DND-41 (cell line): ENCODE measurements at regions not wholly inside any gene's neighbourhood (a gene's known extent, or its start where the extent isn't known, plus 50 kb on each side); places are given as distances from the start of the nearest gene placed in this dataset.

ENCODE experiments used
- ATAC-seq: fragments of 200-7000 bp; cut with Tn5 transposase; 3 replicates; pipeline ENCODE4 v1.9.1; 2021; ENCODE audit warnings: low read depth; ENCODE audit not compliant: insufficient read depth
- DNase-seq: peaks from one replicate; pipeline ENCODE4 v3.0.0-alpha.2; 2020
- H2AFZ ChIP-seq: 2 replicates; pipeline ENCODE4 v1.6.0; 2012; ENCODE audit warnings: low read depth, low read length
- H3K27ac ChIP-seq: 2 replicates; pipeline ENCODE4 v1.5.1; 2012; ENCODE audit warnings: low read length, inconsistent platforms
- H3K27me3 ChIP-seq: fragments of 200-600 bp; sonication (generic); 2 replicates; pipeline ENCODE4 v1.6.0; 2012; ENCODE audit warnings: low read length, mild to moderate bottlenecking, inconsistent platforms; ENCODE audit not compliant: insufficient read depth, poor library complexity
- H3K36me3 ChIP-seq: 2 replicates; pipeline ENCODE4 v1.5.1; 2012; ENCODE audit warnings: low read length, inconsistent platforms; ENCODE audit not compliant: insufficient read depth
- H3K4me1 ChIP-seq: 2 replicates; pipeline ENCODE4 v1.5.1; 2012; ENCODE audit warnings: mild to moderate bottlenecking, low read length; ENCODE audit not compliant: insufficient read depth
- H3K4me2 ChIP-seq: 2 replicates; pipeline ENCODE4 v1.6.0; 2012; ENCODE audit warnings: mild to moderate bottlenecking, moderate library complexity, low read length, inconsistent platforms; ENCODE audit not compliant: insufficient read depth
- H3K4me3 ChIP-seq, 2 experiments: fragments of 200-600 bp in 1 of 2; shearing (Covaris generic) in 1 of 2; 2 replicates each; pipeline ENCODE4 v1.5.1; 2012 to 2016; ENCODE audit warnings: inconsistent platforms in 2 of 2, low read length in 2 of 2, mild to moderate bottlenecking in 2 of 2, low read depth in 1 of 2, moderate library complexity in 1 of 2
- H3K79me2 ChIP-seq: 2 replicates; pipeline ENCODE4 v1.6.0; 2012; ENCODE audit warnings: low read length, inconsistent platforms; ENCODE audit not compliant: insufficient read depth
- H3K9ac ChIP-seq: 2 replicates; pipeline ENCODE4 v1.6.0; 2012; ENCODE audit warnings: low read depth, mild to moderate bottlenecking, inconsistent platforms, low read length, moderate library complexity
- H3K9me3 ChIP-seq: 2 replicates; pipeline ENCODE4 v1.5.1; 2012; ENCODE audit warnings: low read length, moderate library complexity, mild to moderate bottlenecking, inconsistent platforms; ENCODE audit not compliant: insufficient read depth, severe bottlenecking
- H4K20me1 ChIP-seq: 2 replicates; pipeline ENCODE4 v1.6.0; 2012; ENCODE audit warnings: low read length; ENCODE audit not compliant: insufficient read depth
- EZH2 ChIP-seq: IDR thresholded peaks from 3 replicates; pipeline ENCODE4 v1.6.1; 2012; ENCODE audit warnings: borderline replicate concordance, low read depth, mild to moderate bottlenecking, moderate library complexity, low read length, inconsistent platforms; ENCODE audit not compliant: severe bottlenecking
- TF ChIP-seq, protein P1 (sequence below): IDR thresholded peaks from 2 replicates; pipeline ENCODE4 v1.5.1; 2012; ENCODE audit warnings: borderline replicate concordance, low read length, moderate library complexity, mild to moderate bottlenecking; ENCODE audit not compliant: poor library complexity, severe bottlenecking; ENCODE audit errors: extremely low read depth

DNA sequence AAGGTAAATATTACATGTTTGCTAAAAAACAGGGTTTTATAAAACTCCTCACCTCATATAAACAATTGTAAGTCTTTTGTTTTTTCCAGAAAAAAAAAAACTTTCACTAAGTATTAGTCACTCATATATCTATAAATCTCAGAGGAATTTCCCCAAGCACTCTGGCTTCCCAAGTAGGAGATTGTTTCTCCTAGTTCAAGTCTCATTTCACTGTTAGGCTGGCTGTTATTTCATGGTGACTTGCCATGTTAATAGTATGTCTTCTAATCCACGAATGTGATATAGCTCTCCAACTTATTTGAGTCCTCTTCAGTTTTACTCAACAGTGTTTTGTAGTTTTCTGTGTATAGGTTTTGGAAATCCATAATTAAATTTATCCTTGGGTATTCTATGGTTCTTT, 61.6 kb downstream of the CAPZA3 start:
- H3K4me1 ChIP-seq, result no peaks in the 10 kb centered on the region
- no peaks in the 10 kb centered on the region for H3K36me3 ChIP-seq
- no peaks in the 10 kb centered on the region for H3K9me3 ChIP-seq
- no peak for ATAC-seq
- H3K27ac ChIP-seq, result no peak overlapping the region
- H3K4me2 ChIP-seq, result no peak overlapping the region
- no peak for TF ChIP-seq EZH2
- TF ChIP-seq, protein P1, sequence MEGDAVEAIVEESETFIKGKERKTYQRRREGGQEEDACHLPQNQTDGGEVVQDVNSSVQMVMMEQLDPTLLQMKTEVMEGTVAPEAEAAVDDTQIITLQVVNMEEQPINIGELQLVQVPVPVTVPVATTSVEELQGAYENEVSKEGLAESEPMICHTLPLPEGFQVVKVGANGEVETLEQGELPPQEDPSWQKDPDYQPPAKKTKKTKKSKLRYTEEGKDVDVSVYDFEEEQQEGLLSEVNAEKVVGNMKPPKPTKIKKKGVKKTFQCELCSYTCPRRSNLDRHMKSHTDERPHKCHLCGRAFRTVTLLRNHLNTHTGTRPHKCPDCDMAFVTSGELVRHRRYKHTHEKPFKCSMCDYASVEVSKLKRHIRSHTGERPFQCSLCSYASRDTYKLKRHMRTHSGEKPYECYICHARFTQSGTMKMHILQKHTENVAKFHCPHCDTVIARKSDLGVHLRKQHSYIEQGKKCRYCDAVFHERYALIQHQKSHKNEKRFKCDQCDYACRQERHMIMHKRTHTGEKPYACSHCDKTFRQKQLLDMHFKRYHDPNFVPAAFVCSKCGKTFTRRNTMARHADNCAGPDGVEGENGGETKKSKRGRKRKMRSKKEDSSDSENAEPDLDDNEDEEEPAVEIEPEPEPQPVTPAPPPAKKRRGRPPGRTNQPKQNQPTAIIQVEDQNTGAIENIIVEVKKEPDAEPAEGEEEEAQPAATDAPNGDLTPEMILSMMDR, result no peak
- no peak overlapping the region for H2AFZ ChIP-seq
- H3K27me3 ChIP-seq, result no peaks in the 10 kb centered on the region
- no peaks in the 10 kb centered on the region for H3K79me2 ChIP-seq
- H3K4me3 ChIP-seq, result no peak overlapping the region
- no peaks in the 10 kb centered on the region for H4K20me1 ChIP-seq
- H3K9ac ChIP-seq, result no peak overlapping the region
- no peak for DNase-seq

DNA sequence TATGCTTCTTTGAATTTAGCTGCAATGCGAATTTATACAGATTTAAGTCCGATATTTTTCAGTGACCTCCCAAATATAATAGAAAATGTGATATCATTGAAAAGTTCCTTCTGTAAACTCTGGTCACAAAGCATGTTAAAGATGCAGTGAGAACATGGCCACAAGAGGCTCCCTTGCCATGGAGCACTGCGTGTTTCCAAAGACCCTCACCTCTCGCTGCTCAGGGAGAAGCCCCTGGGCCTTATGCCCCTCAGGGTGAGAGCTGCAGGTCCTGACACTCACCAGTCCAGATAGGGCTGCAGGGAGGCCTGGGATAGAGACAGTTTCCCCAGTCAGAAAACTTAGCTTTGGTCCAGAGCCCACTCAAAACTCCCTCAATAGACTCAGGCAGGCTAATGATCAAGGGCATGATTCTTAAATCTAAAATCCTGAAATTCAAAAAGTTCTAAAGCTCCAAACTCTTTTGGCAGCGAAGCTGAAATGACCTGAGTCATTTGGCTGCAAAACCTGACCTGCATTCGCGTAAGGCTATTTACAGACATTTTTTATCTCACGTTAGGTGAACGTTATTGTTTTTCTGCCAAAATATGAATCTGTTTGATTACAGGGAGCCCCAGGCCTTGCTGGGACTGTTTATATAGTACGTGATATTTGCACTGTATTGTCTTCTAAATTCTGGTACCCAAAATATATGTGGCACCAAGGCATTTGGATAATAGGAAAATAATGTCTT, 67.8 kb downstream of the CAPZA3 start:
- Histone ChIP-seq H4K20me1 (no peaks in the 10 kb centered on the region), H3K36me3 (no peaks in the 10 kb centered on the region), H3K27me3 (no peaks in the 10 kb centered on the region), H3K79me2 (no peaks in the 10 kb centered on the region), H3K4me2 (no peak overlapping the region), H3K27ac (no peak overlapping the region), H2AFZ (no peak overlapping the region), H3K4me3 (no peak overlapping the region), H3K4me1 (no peaks in the 10 kb centered on the region), H3K9me3 (no peaks in the 10 kb centered on the region), H3K9ac (no peak overlapping the region)
- ATAC-seq, result no peak
- no peak for DNase-seq
- TF ChIP-seq EZH2, result no peak
- TF ChIP-seq, protein P1, result peak; percentile 26

DNA sequence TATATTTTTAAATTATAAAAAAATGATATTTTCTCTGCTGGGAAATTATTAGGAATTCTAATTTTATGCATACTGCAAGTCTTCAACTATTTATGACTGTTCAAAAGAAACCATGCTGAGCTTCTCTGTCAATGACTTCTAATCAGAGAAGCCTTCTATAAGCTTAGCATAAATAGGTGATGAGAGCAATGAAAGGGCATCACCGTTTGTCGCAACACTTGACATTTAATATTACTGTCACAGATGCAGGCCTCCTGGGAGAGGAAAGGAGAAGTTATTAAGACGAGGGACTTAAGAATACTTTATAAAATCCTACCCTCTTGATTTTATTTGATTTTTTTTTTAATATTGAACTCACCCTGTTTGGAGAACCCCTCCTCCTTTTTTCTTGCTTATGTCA, 69.8 kb downstream of the CAPZA3 start:
- H2AFZ ChIP-seq, result no peak overlapping the region
- H3K4me2 ChIP-seq, result no peak overlapping the region
- no peak for DNase-seq
- H3K36me3 ChIP-seq, result no peaks in the 10 kb centered on the region
- ATAC-seq, result no peak
- no peaks in the 10 kb centered on the region for H4K20me1 ChIP-seq
- no peaks in the 10 kb centered on the region for H3K9me3 ChIP-seq
- H3K4me3 ChIP-seq, result no peak overlapping the region
- H3K4me1 ChIP-seq, result no peaks in the 10 kb centered on the region
- TF ChIP-seq, protein P1, result no peak
- TF ChIP-seq EZH2, result no peak
- no peak overlapping the region for H3K9ac ChIP-seq
- H3K27ac ChIP-seq, result no peak overlapping the region
- no peaks in the 10 kb centered on the region for H3K79me2 ChIP-seq
- no peaks in the 10 kb centered on the region for H3K27me3 ChIP-seq
